ENCODE measurements at regions not wholly inside any gene's neighbourhood (a gene's known extent, or its start where the extent isn't known, plus 50 kb on each side); places are given as distances from the start of the nearest gene placed in this dataset.

DNA sequence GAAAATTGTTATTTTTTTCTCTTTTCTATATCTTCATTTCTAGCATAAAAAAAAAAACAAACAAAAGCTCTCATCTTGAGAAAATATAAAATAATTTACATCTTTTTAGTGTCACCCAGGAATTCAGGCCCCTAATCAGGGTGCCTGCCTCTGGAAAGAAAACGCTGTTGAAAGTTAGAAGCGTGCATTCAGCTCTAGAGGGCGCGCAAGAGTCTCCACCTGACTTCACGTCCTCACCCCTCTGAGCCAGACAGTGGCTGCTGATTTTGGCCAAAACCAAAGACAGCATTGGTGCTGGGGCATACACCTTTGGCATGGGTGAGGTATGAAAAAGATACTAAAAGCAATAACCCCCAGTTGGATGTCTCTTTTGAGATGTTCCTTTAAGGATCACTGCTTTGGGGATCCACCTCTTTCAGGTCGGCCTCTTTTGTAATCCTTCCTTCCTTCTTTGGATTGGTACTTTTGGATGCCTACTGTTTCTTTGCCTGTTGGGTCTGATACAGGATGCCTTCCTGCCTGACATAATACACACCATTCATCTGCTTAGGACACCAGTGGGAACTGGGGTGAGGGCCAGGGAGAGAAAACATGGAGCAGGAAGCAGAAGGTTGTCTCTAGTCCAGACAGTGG, 77.6 kb upstream of the CHRM3 start:
- CTCF ChIA-PET = no interaction called here
- H3K27me3 ChIP-seq (ENCODE audit: control insufficient read depth, insufficient read depth, low read length) = no peaks in the 10 kb centered on the region
- H3K36me3 ChIP-seq (ENCODE audit: control insufficient read depth, insufficient read depth, low read length) = no peaks in the 10 kb centered on the region
- no peak overlapping the region for H3K4me3 ChIP-seq (ENCODE audit: low read depth, low read length)
- TF ChIP-seq, protein P1, sequence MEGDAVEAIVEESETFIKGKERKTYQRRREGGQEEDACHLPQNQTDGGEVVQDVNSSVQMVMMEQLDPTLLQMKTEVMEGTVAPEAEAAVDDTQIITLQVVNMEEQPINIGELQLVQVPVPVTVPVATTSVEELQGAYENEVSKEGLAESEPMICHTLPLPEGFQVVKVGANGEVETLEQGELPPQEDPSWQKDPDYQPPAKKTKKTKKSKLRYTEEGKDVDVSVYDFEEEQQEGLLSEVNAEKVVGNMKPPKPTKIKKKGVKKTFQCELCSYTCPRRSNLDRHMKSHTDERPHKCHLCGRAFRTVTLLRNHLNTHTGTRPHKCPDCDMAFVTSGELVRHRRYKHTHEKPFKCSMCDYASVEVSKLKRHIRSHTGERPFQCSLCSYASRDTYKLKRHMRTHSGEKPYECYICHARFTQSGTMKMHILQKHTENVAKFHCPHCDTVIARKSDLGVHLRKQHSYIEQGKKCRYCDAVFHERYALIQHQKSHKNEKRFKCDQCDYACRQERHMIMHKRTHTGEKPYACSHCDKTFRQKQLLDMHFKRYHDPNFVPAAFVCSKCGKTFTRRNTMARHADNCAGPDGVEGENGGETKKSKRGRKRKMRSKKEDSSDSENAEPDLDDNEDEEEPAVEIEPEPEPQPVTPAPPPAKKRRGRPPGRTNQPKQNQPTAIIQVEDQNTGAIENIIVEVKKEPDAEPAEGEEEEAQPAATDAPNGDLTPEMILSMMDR (IDR thresholded peaks at IDR 0.05; ENCODE audit: insufficient read depth, low read depth, low read length) = peak; percentile 17; the same call in 1 of the 2 replicates
- POLR2A ChIA-PET = no interaction called here
- no peak for DNase-seq (ENCODE audit: low read depth)

DNA sequence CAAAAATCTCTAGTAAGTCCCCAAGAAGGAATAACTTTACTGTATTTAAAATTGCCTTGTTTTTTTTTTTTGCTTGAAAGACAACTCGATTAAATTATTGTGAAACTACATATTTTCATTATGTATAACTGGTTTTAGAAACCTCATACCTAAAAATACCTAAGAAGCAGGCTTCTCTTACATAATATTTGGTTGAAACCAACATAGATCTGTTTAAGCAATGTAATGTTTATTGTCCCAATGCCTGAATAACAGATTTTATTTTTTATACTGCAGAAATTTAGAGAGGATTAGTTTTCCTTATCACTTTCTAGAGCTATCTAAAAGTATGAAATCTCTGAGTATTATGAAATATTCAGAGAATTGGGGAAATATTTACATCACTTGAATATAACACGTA, 78.5 kb upstream of the CHRM3 start:
- Histone ChIP-seq H3K27me3 (ENCODE audit: control insufficient read depth, insufficient read depth, low read length) (no peaks in the 10 kb centered on the region), H3K4me3 (ENCODE audit: low read depth, low read length) (no peak overlapping the region), H3K36me3 (ENCODE audit: control insufficient read depth, insufficient read depth, low read length) (no peaks in the 10 kb centered on the region)
- TF ChIP-seq, protein P1 (IDR thresholded peaks at IDR 0.05; ENCODE audit: insufficient read depth, low read depth, low read length) = no peak
- DNase-seq (ENCODE audit: low read depth) = no peak
- CTCF ChIA-PET = no interaction called here
- POLR2A ChIA-PET = no interaction called here

DNA sequence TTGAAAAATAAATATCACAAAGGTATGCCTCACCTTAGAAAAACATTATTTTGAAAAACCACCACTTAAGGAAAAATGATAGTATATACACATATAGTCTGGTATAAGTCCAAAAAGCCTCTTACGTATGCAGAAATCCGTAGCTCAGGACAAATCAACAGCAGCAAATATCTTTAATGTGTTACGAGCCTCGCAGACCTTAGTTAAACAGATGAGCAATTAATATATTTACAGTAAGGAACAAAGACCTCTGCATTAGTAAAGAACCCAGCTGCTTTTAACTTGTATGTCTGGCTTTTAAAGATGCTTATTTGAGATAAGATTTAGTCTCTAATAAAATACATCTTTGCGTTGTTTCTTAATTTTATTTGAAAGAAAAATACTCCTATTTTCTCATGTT, 79.9 kb upstream of the CHRM3 start:
- CTCF ChIA-PET = no interaction called here

DNA sequence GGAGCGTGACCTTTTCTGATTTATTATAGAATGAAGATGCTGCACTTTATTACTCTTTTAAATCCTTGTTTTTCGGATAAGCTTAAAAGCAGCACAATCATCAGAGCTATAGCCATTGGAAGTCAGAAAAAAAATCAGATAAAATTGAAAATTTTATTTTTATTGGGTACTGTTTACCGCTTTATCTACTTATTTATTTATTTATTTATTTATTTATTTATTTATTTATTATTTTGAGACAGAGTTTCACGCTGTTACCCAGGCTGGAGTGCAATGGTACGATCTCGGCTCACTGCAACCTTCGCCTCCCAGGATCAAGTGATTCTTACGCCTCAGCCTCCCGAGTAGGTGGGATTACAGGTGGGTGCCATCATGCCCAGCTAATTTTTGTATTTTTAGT, 83.1 kb upstream of the CHRM3 start:
- Histone ChIP-seq H3K4me3 (ENCODE audit: low read depth, low read length) (no peak overlapping the region), H3K36me3 (ENCODE audit: control insufficient read depth, insufficient read depth, low read length) (no peaks in the 10 kb centered on the region), H3K27me3 (ENCODE audit: control insufficient read depth, insufficient read depth, low read length) (no peaks in the 10 kb centered on the region)
- TF ChIP-seq, protein P1 (IDR thresholded peaks at IDR 0.05; ENCODE audit: insufficient read depth, low read depth, low read length) = no peak
- CTCF ChIA-PET = no interaction called here
- POLR2A ChIA-PET = no interaction called here
- DNase-seq (ENCODE audit: low read depth) = no peak

More for the DNA sequence above, 79.9 kb upstream of the CHRM3 start:
- H3K27me3 ChIP-seq (ENCODE audit: control insufficient read depth, insufficient read depth, low read length) = no peaks in the 10 kb centered on the region
- H3K4me3 ChIP-seq (ENCODE audit: low read depth, low read length) = no peak overlapping the region
- POLR2A ChIA-PET = no interaction called here
- TF ChIP-seq, protein P1 (IDR thresholded peaks at IDR 0.05; ENCODE audit: insufficient read depth, low read depth, low read length) = no peak
- DNase-seq (ENCODE audit: low read depth) = no peak
- no peaks in the 10 kb centered on the region for H3K36me3 ChIP-seq (ENCODE audit: control insufficient read depth, insufficient read depth, low read length)

DNA sequence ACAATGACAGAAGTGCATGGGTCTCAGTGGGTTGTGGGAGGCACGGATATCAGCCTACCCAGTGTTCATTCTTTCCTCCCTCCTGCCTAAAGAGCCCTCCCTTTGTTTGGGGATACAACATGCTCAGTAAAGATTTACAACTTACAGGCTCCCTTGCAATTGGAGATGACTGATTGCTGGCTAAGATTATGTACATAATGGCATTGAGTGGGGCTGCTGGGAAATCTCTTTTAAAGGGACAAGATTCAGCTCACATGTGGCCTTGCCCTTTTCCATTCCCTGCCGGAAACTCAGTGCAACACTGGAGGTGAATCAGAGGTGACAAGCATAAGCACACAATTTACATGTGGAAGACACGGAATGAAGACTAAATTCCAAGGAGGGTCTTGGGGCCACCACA, 83.7 kb upstream of the CHRM3 start:
- Histone ChIP-seq H3K27me3 (ENCODE audit: control insufficient read depth, insufficient read depth, low read length) (no peaks in the 10 kb centered on the region), H3K36me3 (ENCODE audit: control insufficient read depth, insufficient read depth, low read length) (no peaks in the 10 kb centered on the region), H3K4me3 (ENCODE audit: low read depth, low read length) (no peak overlapping the region)
- POLR2A ChIA-PET = no interaction called here
- TF ChIP-seq, protein P1 (IDR thresholded peaks at IDR 0.05; ENCODE audit: insufficient read depth, low read depth, low read length) = no peak
- CTCF ChIA-PET = no interaction called here
- DNase-seq (ENCODE audit: low read depth) = no peak

All from BJ (cell line).